PC-9 (cell line): ENCODE measurements at regions not wholly inside any gene's neighbourhood (a gene's known extent, or its start where the extent isn't known, plus 50 kb on each side); places are given as distances from the start of the nearest gene placed in this dataset.

ENCODE experiments used
- CTCF ChIP-seq: fragments of 200-600 bp; sonication (generic); conservative IDR thresholded peaks from 2 replicates; pipeline ENCODE4 v1.6.1; 2017; ENCODE audit warnings: mixed run types, antibody characterized with exemption, mild to moderate bottlenecking, moderate library complexity
- EZH2 ChIP-seq: fragments of 200-600 bp; sonication (generic); IDR thresholded peaks from 2 replicates; pipeline ENCODE4 v1.8.0; 2017; ENCODE audit warnings: antibody characterized with exemption, low read depth

GRCh38 chr2:156182132-156182531 is 150.4 kb downstream of the NR4A2 start:
- TF ChIP-seq CTCF = no peak
- TF ChIP-seq EZH2 = no peak
